ENCODE measurements at regions not wholly inside any gene's neighbourhood (a gene's known extent, or its start where the extent isn't known, plus 50 kb on each side); places are given as distances from the start of the nearest gene placed in this dataset.

DNA sequence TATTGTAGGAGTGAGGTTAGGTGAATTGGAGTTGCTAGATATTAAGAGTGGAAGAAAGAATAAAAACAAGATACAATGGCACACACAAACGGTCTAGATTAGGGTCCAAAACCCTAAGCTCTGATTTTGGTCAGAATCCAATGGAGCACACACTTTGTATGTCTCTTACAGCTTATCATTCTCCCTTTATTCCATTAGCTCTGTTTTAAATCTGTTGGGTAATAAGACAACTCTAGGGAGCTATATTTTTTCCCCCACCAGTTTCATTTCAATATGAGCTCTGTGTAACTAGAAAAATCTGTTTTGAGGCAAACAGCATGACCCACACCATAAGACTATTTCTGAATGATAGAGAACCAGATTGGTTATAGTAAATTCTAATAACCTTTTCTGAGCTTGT lies 465.6 kb downstream of the ADGRL2 start:
- TF ChIP-seq, protein P1, sequence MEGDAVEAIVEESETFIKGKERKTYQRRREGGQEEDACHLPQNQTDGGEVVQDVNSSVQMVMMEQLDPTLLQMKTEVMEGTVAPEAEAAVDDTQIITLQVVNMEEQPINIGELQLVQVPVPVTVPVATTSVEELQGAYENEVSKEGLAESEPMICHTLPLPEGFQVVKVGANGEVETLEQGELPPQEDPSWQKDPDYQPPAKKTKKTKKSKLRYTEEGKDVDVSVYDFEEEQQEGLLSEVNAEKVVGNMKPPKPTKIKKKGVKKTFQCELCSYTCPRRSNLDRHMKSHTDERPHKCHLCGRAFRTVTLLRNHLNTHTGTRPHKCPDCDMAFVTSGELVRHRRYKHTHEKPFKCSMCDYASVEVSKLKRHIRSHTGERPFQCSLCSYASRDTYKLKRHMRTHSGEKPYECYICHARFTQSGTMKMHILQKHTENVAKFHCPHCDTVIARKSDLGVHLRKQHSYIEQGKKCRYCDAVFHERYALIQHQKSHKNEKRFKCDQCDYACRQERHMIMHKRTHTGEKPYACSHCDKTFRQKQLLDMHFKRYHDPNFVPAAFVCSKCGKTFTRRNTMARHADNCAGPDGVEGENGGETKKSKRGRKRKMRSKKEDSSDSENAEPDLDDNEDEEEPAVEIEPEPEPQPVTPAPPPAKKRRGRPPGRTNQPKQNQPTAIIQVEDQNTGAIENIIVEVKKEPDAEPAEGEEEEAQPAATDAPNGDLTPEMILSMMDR (conservative IDR thresholded peaks at IDR 0.05; ENCODE audit: low read depth, low read length), result no peak
- no peak for DNase-seq (ENCODE audit: low read depth)
- H3K4me3 ChIP-seq (ENCODE audit: low read length), result no peak overlapping the region

DNA sequence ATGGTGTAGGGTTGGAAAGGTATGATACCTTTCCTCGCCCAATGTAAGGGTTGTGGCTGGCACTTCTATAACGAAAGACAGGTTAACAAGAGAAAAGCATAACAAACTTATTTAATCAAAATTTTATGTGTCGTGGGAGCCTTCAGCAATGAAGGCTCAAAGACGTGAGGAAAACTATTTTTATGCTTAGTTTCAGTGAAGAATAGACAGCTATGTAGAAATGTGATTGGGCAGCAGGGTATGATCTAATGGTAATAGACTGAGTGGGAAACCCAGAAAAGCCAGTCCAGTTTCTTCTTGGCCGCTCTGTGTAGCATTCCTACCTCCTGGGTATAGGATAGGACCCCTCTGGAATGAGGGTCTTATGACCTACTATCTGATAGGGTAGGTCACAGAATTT lies 464.7 kb downstream of the ADGRL2 start:
- no peak for DNase-seq (ENCODE audit: low read depth)
- no peak overlapping the region for H3K4me3 ChIP-seq (ENCODE audit: low read length)
- TF ChIP-seq, protein P1 (conservative IDR thresholded peaks at IDR 0.05; ENCODE audit: low read depth, low read length), result no peak

DNA sequence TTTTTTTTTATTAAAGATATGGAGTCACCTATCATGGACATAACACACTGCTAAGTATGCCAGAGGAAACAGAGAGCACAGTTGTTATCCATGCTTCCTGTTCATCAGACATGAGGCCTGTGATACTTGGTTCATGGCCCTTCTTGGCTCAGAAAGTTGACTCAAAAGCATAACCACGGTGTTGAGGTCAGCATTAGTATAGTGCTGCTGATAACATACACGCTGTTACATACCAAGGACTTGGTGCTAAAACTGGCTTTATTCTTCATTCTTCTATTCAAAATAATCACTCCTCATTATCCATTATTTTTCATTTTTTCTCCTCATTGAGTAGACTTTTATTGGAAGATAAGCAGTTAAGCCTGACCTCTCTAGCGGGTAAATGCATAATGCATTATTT lies 464.1 kb downstream of the ADGRL2 start:
- TF ChIP-seq, protein P1 (conservative IDR thresholded peaks at IDR 0.05; ENCODE audit: low read depth, low read length), result no peak
- no peak for DNase-seq (ENCODE audit: low read depth)
- H3K4me3 ChIP-seq (ENCODE audit: low read length), result no peak overlapping the region

DNA sequence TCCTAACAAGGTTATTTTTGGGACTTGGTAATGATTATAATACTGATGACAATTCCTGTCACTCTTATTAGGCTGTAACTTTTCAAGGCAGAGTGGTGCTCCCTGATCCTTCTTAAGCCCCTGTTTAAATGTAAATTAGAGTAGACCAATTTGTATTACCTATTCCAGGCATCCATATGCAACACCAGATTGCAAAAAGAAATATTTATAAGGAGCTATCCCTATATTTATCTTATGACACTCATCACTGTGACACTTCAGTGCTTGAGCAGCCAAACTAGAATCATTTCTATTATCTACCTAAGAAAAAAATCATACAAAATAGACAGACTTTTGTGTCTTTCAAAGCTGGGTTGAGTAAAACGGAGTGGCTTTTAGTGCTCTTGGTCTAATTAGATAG lies 462.7 kb downstream of the ADGRL2 start:
- H3K4me3 ChIP-seq (ENCODE audit: low read length), result no peak overlapping the region
- TF ChIP-seq, protein P1 (conservative IDR thresholded peaks at IDR 0.05; ENCODE audit: low read depth, low read length), result no peak
- no peak for DNase-seq (ENCODE audit: low read depth)

DNA sequence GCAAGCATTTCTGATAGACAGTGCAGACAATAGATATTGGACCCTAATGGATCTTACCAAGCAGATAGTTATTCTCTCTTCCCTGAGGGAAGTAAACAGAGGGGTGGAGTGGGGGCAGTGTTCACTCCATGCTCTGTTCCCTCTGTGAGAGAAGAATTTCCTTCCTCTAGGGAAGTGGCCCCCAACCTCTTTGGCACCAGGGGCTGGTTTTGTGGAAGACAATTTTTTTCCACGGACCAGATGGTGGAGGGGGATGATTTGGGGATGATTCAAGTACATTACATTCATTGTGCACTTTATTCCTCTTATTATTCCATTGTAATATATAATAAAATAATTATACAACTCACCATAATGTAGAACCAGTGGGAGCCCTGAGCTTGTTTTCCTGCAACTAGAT lies 459.9 kb downstream of the ADGRL2 start:
- TF ChIP-seq, protein P1 (conservative IDR thresholded peaks at IDR 0.05; ENCODE audit: low read depth, low read length), result no peak
- no peak overlapping the region for H3K4me3 ChIP-seq (ENCODE audit: low read length)
- no peak for DNase-seq (ENCODE audit: low read depth)

DNA sequence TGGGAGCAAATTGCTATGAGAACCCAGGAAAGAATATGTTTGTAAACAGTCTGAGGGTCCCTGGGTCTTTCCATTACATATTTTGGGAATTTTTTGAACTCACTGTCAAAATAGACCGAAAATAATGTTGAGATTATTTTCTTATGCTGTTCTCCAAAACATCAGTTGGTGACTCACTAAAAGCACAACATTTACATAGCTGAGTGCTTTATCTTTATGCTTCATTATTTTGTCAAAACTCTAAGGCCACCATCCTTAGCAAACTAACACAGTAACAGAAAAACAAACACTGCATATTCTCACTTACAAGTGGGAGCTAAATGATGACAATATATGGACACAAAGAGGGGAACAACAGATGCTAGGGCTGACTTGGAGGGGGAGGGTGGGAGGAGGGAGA lies 459.3 kb downstream of the ADGRL2 start:
- no peak for DNase-seq (ENCODE audit: low read depth)
- no peak overlapping the region for H3K4me3 ChIP-seq (ENCODE audit: low read length)
- TF ChIP-seq, protein P1 (conservative IDR thresholded peaks at IDR 0.05; ENCODE audit: low read depth, low read length), result no peak

DNA sequence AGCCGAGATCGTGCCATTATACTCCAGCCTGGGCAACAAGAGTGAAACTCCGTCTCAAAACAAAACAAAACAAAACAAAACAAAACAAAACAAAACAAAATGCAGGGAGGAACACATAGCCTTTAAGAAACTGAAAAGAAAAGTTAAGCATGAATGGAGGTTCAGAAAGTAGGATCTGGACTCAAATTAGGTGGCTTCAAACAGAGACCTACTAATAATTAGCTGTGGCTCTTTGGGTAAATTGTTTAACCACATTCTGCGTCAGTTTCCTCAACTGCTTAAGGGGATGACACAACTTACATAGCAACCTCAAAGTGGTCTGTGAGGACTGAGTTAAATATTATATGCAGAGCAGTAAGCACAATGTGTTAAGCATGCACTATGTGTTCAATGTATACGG lies 458.2 kb downstream of the ADGRL2 start:
- H3K4me3 ChIP-seq (ENCODE audit: low read length), result no peak overlapping the region
- DNase-seq (ENCODE audit: low read depth), result no peak
- TF ChIP-seq, protein P1 (conservative IDR thresholded peaks at IDR 0.05; ENCODE audit: low read depth, low read length), result no peak

Data from retinal pigment epithelial cell (primary cell).